DMS79 (cell line): ENCODE measurements at regions not wholly inside any gene's neighbourhood (a gene's known extent, or its start where the extent isn't known, plus 50 kb on each side); places are given as distances from the start of the nearest gene placed in this dataset.

Experiments used
- DNase-seq: peaks from one replicate; lab custom pipeline; 2025; lab: John Stamatoyannopoulos, UW

GRCh38 chr3:102084006-102084405, 234.7 kb downstream of the NFKBIZ start:
- no peak for DNase-seq

- no peak for DNase-seq
Observed at GRCh38 chr3:102084704-102085103, 235.4 kb downstream of the NFKBIZ start.

- DNase-seq: no peak
Observed at GRCh38 chr3:102085431-102086176, 236.3 kb downstream of the NFKBIZ start.

- no peak for DNase-seq
Observed at GRCh38 chr3:102087236-102087635, 237.9 kb downstream of the NFKBIZ start.

GRCh38 chr3:102089239-102089638, 239.9 kb downstream of the NFKBIZ start:
- no peak for DNase-seq

GRCh38 chr3:102089904-102090720, 240.8 kb downstream of the NFKBIZ start:
- peak; percentile 47 for DNase-seq

GRCh38 chr3:102090721-102091045, 241.4 kb downstream of the NFKBIZ start:
- DNase-seq: no peak

- no peak for DNase-seq
Observed at GRCh38 chr3:102091358-102091757, 242.0 kb downstream of the NFKBIZ start.

- no peak for DNase-seq
Observed at GRCh38 chr3:102092617-102093466, 243.5 kb downstream of the NFKBIZ start.

GRCh38 chr3:102094506-102094905, 245.2 kb downstream of the NFKBIZ start:
- DNase-seq: no peak

- no peak for DNase-seq
Observed at GRCh38 chr3:102095383-102095782, 246.1 kb downstream of the NFKBIZ start.

GRCh38 chr3:102096066-102096465, 246.8 kb downstream of the NFKBIZ start:
- DNase-seq: no peak

- no peak for DNase-seq
Observed at GRCh38 chr3:102098130-102098885, 249.0 kb downstream of the NFKBIZ start.

GRCh38 chr3:102099913-102100312, 250.6 kb downstream of the NFKBIZ start:
- DNase-seq: no peak

- no peak for DNase-seq
Observed at GRCh38 chr3:102102394-102102793, 253.1 kb downstream of the NFKBIZ start.

- no peak for DNase-seq
Observed at GRCh38 chr3:102104033-102104432, 254.7 kb downstream of the NFKBIZ start.

- DNase-seq: no peak
Observed at GRCh38 chr3:102105193-102105592, 255.9 kb downstream of the NFKBIZ start.

GRCh38 chr3:102106416-102107097, 257.2 kb downstream of the NFKBIZ start:
- DNase-seq: no peak

GRCh38 chr3:102112704-102113230, 263.5 kb downstream of the NFKBIZ start:
- DNase-seq: no peak

- no peak for DNase-seq
Observed at GRCh38 chr3:102113421-102114041, 264.2 kb downstream of the NFKBIZ start.
